ENCODE measurements at regions not wholly inside any gene's neighbourhood (a gene's known extent, or its start where the extent isn't known, plus 50 kb on each side); places are given as distances from the start of the nearest gene placed in this dataset.

DNA sequence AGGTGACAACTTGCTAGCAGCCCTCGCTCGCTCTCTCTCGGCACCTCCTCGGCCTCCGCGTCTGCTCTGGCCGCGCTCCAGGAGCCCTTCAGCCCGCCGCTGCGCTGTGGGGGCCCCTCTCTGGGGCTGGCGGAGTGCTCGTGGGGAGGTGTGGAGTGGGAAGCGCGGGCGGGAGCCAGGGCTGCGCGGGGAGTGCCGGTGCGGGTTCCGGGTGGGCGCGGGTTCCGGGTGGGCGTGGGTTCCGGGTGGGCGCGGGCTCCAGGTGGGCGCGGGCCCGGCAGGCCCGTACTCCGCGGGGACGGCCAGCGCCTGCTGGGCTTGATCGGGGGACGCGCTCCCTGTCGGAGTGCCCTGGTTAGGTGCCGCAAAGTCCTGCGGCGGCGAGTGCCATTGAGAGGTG lies 384.3 kb downstream of the GPM6A start:
- Histone ChIP-seq H3K4me1 (no peaks in the 10 kb centered on the region), H3K36me3 (replicated peaks) (no peaks in the 10 kb centered on the region), H3K9me3 (no peaks in the 10 kb centered on the region), H3K27me3 (ENCODE audit: low read depth) (no peaks in the 10 kb centered on the region), H3K4me3 (no peak overlapping the region)
- in situ Hi-C loops (cut with MboI; ENCODE audit: low sequenced_read_pairs) = no loop called here
- DNase-seq (ENCODE audit: low spot score in 2 of 2) = no peak

- no peaks in the 10 kb centered on the region for H3K36me3 ChIP-seq (replicated peaks)
- no peaks in the 10 kb centered on the region for H3K4me1 ChIP-seq
- no peaks in the 10 kb centered on the region for H3K9me3 ChIP-seq
- no peak overlapping the region for H3K4me3 ChIP-seq
- DNase-seq (ENCODE audit: low spot score in 2 of 2) = peak in 1 of 2 experiments; percentile 17
- in situ Hi-C loops (cut with MboI; ENCODE audit: low sequenced_read_pairs) = no loop called here
- H3K27me3 ChIP-seq (ENCODE audit: low read depth) = no peaks in the 10 kb centered on the region
Observed at GRCh38 chr4:175431694-175432093, 380.4 kb downstream of the GPM6A start.

GRCh38 chr4:175435381-175435783 lies 376.7 kb downstream of the GPM6A start:
- no peak for DNase-seq (ENCODE audit: low spot score in 2 of 2)
- no peaks in the 10 kb centered on the region for H3K36me3 ChIP-seq (replicated peaks)
- no peaks in the 10 kb centered on the region for H3K4me1 ChIP-seq
- no peaks in the 10 kb centered on the region for H3K9me3 ChIP-seq
- no peaks in the 10 kb centered on the region for H3K27me3 ChIP-seq (ENCODE audit: low read depth)
- in situ Hi-C loops (cut with MboI; ENCODE audit: low sequenced_read_pairs) = no loop called here
- H3K4me3 ChIP-seq = no peak overlapping the region

DNA sequence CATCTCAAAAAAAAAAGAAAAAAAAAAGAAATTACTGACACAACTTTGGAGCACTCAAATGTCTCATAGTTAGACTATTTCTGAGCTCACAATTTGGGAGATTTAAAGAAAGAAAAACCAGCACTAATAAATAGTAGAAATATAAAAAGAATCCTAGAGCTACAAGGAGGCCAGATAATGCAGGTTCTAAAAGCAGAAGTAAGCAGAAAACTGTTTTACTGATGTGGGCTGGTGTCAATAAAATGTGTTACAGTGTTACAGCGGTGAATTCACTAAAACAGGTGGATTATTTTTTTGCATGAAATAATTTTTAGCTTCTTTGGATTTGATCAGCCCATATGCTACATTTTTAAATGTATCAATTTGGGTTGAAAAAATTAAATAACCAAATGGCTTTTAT lies 375.9 kb downstream of the GPM6A start:
- in situ Hi-C loops (cut with MboI; ENCODE audit: low sequenced_read_pairs) = no loop called here
- H3K4me1 ChIP-seq = no peaks in the 10 kb centered on the region
- no peaks in the 10 kb centered on the region for H3K27me3 ChIP-seq (ENCODE audit: low read depth)
- no peak overlapping the region for H3K4me3 ChIP-seq
- H3K9me3 ChIP-seq = no peaks in the 10 kb centered on the region
- DNase-seq (ENCODE audit: low spot score in 2 of 2) = no peak
- no peaks in the 10 kb centered on the region for H3K36me3 ChIP-seq (replicated peaks)

DNA sequence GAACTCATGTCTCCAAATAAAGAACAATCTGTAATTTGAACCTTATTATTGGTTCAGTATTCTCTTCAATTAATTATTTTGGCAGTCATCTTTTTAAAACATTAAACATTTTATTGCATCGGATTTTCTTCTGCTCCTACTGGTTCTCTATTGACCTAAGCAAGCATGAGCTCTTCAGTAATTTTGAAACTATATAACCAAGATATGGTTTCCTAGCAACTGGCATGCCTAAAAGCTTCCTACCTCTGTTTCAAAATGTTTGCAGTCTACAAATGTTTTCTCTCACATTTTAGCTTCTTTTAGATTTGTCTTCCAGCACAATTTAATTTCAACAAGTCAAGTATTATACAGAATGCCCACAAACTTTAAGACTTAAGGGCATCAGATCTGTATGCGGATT lies 371.3 kb downstream of the GPM6A start:
- Histone ChIP-seq H3K9me3 (no peaks in the 10 kb centered on the region), H3K4me1 (no peaks in the 10 kb centered on the region), H3K36me3 (replicated peaks) (no peaks in the 10 kb centered on the region), H3K4me3 (no peak overlapping the region), H3K27me3 (ENCODE audit: low read depth) (no peaks in the 10 kb centered on the region)
- in situ Hi-C loops (cut with MboI; ENCODE audit: low sequenced_read_pairs) = no loop called here
- no peak for DNase-seq (ENCODE audit: low spot score in 2 of 2)

DNA sequence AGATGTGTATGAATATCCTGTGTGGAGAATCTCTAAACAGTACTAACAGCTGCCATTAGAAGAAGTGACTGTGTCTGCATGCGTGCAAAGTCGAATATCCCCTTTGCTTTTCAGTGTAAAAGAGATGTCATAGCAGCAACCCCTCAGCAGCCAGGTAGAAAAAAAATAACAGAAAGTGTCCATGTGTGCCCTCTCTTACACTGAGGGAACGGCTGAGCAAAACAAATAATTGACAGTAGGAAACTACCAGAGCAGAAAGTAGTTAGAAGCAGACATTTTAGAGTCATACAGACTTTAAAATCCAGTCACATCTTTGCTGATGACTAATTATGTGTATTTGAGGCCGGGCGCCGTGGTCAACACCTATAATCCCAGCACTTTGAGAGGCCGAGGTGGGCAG lies 370.8 kb downstream of the GPM6A start:
- no peak overlapping the region for H3K4me3 ChIP-seq

GRCh38 chr4:175443547-175443946 lies 368.5 kb downstream of the GPM6A start:
- in situ Hi-C loops (cut with MboI; ENCODE audit: low sequenced_read_pairs) = no loop called here

More for the DNA sequence above, 370.8 kb downstream of the GPM6A start:
- Histone ChIP-seq H3K4me1 (no peaks in the 10 kb centered on the region), H3K27me3 (ENCODE audit: low read depth) (no peaks in the 10 kb centered on the region), H3K36me3 (replicated peaks) (no peaks in the 10 kb centered on the region), H3K9me3 (no peaks in the 10 kb centered on the region)
- in situ Hi-C loops (cut with MboI; ENCODE audit: low sequenced_read_pairs) = no loop called here
- no peak for DNase-seq (ENCODE audit: low spot score in 2 of 2)

GRCh38 chr4:175444512-175444911 lies 367.6 kb downstream of the GPM6A start:
- Histone ChIP-seq H3K27me3 (ENCODE audit: low read depth) (no peaks in the 10 kb centered on the region), H3K4me3 (no peak overlapping the region), H3K36me3 (replicated peaks) (no peaks in the 10 kb centered on the region), H3K9me3 (no peaks in the 10 kb centered on the region), H3K4me1 (no peaks in the 10 kb centered on the region)
- no peak for DNase-seq (ENCODE audit: low spot score in 2 of 2)
- in situ Hi-C loops (cut with MboI; ENCODE audit: low sequenced_read_pairs) = no loop called here

More at GRCh38 chr4:175443547-175443946, 368.5 kb downstream of the GPM6A start:
- no peaks in the 10 kb centered on the region for H3K27me3 ChIP-seq (ENCODE audit: low read depth)
- H3K36me3 ChIP-seq (replicated peaks) = no peaks in the 10 kb centered on the region
- no peaks in the 10 kb centered on the region for H3K9me3 ChIP-seq
- H3K4me3 ChIP-seq = no peak overlapping the region
- no peaks in the 10 kb centered on the region for H3K4me1 ChIP-seq
- DNase-seq (ENCODE audit: low spot score in 2 of 2) = no peak

- in situ Hi-C loops (cut with MboI; ENCODE audit: low sequenced_read_pairs) = no loop called here
Observed at GRCh38 chr4:175447016-175447415, 365.0 kb downstream of the GPM6A start.

GRCh38 chr4:175450446-175450845 lies 361.6 kb downstream of the GPM6A start:
- H3K36me3 ChIP-seq (replicated peaks) = no peaks in the 10 kb centered on the region
- in situ Hi-C loops (cut with MboI; ENCODE audit: low sequenced_read_pairs) = no loop called here
- H3K4me3 ChIP-seq = no peak overlapping the region
- no peaks in the 10 kb centered on the region for H3K9me3 ChIP-seq
- DNase-seq (ENCODE audit: low spot score in 2 of 2) = no peak
- H3K4me1 ChIP-seq = no peaks in the 10 kb centered on the region
- H3K27me3 ChIP-seq (ENCODE audit: low read depth) = no peaks in the 10 kb centered on the region

More at GRCh38 chr4:175447016-175447415, 365.0 kb downstream of the GPM6A start:
- H3K9me3 ChIP-seq = no peaks in the 10 kb centered on the region
- no peaks in the 10 kb centered on the region for H3K4me1 ChIP-seq
- H3K27me3 ChIP-seq (ENCODE audit: low read depth) = no peaks in the 10 kb centered on the region
- H3K4me3 ChIP-seq = no peak overlapping the region
- no peaks in the 10 kb centered on the region for H3K36me3 ChIP-seq (replicated peaks)
- no peak for DNase-seq (ENCODE audit: low spot score in 2 of 2)

DNA sequence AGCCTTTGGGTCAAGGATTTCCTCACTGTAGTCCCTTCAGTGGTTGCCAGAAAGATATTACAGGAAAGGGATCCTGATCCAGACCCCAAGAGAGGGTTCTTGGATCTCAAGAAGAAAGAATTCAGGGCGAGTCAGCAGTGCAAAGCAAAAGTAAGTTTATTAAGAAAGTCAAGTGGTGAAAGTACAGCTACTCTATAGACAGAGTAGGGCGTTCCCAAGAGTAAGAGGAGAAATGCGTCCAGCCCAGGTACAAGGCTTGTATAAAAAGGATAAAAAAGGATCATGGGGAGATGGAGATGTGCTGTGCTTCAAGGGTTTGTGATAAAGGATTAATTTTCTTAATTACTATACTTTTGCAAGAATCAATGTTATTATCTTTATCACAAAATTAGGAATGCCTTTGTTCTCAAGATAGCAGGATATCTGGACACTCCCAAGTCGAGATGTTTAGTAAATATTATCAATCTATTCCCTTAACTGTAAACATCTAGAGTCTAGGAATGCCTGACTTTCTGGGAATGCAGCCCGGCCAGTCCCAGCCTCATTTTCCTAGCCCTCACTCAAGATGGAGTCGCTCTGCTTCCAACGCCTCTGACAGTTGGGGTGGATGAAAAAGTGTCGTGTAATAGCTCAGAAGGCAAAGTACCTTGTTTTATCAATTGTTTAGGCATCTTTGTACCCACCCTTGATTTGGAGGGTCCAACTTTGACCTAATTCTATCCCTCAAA lies 360.7 kb downstream of the GPM6A start:
- Histone ChIP-seq H3K4me1 (no peaks in the 10 kb centered on the region), H3K9me3 (no peaks in the 10 kb centered on the region), H3K36me3 (replicated peaks) (no peaks in the 10 kb centered on the region), H3K4me3 (no peak overlapping the region), H3K27me3 (ENCODE audit: low read depth) (no peaks in the 10 kb centered on the region)
- in situ Hi-C loops (cut with MboI; ENCODE audit: low sequenced_read_pairs) = no loop called here
- no peak for DNase-seq (ENCODE audit: low spot score in 2 of 2)

- no peak for DNase-seq (ENCODE audit: low spot score in 2 of 2)
- no peaks in the 10 kb centered on the region for H3K36me3 ChIP-seq (replicated peaks)
- peaks cover 5% of the 10 kb centered on the region for H3K4me1 ChIP-seq
- no peaks in the 10 kb centered on the region for H3K27me3 ChIP-seq (ENCODE audit: low read depth)
- no peaks in the 10 kb centered on the region for H3K9me3 ChIP-seq
- H3K4me3 ChIP-seq = no peak overlapping the region
- in situ Hi-C loops (cut with MboI; ENCODE audit: low sequenced_read_pairs) = no loop called here
Observed at GRCh38 chr4:175453456-175453855, 358.6 kb downstream of the GPM6A start.

DNA sequence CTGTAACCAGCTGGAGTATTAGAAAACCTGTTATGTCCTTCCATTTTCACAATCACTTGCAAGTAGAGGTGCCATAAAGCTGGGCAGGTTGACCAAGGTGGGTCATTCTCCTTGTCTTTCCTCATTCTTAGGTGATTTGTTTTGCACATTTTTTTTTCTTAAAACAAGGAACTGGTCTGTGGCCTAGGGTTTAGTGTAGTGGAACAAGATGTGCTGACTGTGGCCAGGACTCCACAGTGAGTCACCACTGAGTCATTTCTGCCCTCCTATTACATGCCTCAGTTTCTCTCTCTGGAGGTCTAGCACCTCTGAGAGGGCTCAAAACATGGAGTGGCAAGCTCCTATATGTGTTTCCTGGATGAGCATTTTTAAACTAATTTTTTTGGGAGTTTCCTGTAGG lies 355.9 kb downstream of the GPM6A start:
- no peak overlapping the region for H3K4me3 ChIP-seq
- no peaks in the 10 kb centered on the region for H3K27me3 ChIP-seq (ENCODE audit: low read depth)
- H3K9me3 ChIP-seq = no peaks in the 10 kb centered on the region
- H3K4me1 ChIP-seq = peaks cover 5% of the 10 kb centered on the region
- no peaks in the 10 kb centered on the region for H3K36me3 ChIP-seq (replicated peaks)
- no peak for DNase-seq (ENCODE audit: low spot score in 2 of 2)
- in situ Hi-C loops (cut with MboI; ENCODE audit: low sequenced_read_pairs) = no loop called here

GRCh38 chr4:175457956-175458355 lies 354.1 kb downstream of the GPM6A start:
- Histone ChIP-seq H3K4me1 (peaks cover 5% of the 10 kb centered on the region), H3K4me3 (no peak overlapping the region), H3K36me3 (replicated peaks) (no peaks in the 10 kb centered on the region), H3K27me3 (ENCODE audit: low read depth) (no peaks in the 10 kb centered on the region), H3K9me3 (no peaks in the 10 kb centered on the region)
- no peak for DNase-seq (ENCODE audit: low spot score in 2 of 2)
- in situ Hi-C loops (cut with MboI; ENCODE audit: low sequenced_read_pairs) = no loop called here

- in situ Hi-C loops (cut with MboI; ENCODE audit: low sequenced_read_pairs) = no loop called here
- H3K9me3 ChIP-seq = no peaks in the 10 kb centered on the region
- H3K36me3 ChIP-seq (replicated peaks) = no peaks in the 10 kb centered on the region
- H3K27me3 ChIP-seq (ENCODE audit: low read depth) = no peaks in the 10 kb centered on the region
- H3K4me3 ChIP-seq = no peak overlapping the region
- peaks cover 5% of the 10 kb centered on the region for H3K4me1 ChIP-seq
- no peak for DNase-seq (ENCODE audit: low spot score in 2 of 2)
Observed at GRCh38 chr4:175459571-175459970, 352.5 kb downstream of the GPM6A start.

Measured in HAP-1 (cell line).